ENCODE measurements at regions not wholly inside any gene's neighbourhood (a gene's known extent, or its start where the extent isn't known, plus 50 kb on each side); places are given as distances from the start of the nearest gene placed in this dataset.

GRCh38 chrX:22376369-22376768 is 103.7 kb downstream of the CBLL2 start (continued):
- TF ChIP-seq ZNF785 (tag by site-specific recombination; IDR thresholded peaks at IDR 0.05) (no peak), ZNF626 (tag by site-specific recombination; IDR thresholded peaks at IDR 0.05) (no peak), ZNF416 (tag by site-specific recombination; IDR thresholded peaks at IDR 0.05) (no peak), ZIC2 (tag by site-specific recombination; IDR thresholded peaks at IDR 0.05) (no peak), ZNF670 (tag by site-specific recombination; IDR thresholded peaks at IDR 0.05; ENCODE audit: low read depth) (no peak), KLF7 (tag by site-specific recombination; IDR thresholded peaks at IDR 0.05; ENCODE audit: borderline replicate concordance) (no peak)

DNA sequence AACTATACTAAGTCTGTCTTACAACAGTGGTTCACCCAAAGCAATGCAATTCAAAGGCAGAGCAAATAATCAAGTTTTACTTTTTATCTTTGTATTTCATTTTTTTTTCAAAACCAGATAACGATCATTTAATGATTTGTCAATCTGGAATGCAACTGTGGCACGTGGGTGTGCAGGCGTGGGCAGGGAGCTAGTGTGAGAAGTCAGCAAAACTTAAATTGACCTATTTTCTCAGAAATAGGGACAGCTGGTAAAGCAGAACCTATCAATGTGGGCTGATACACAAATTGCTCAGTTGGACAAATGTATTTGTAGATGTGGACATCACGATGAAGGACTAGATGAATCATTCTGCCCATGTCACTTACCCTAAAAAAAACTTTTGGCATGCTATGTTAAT is 105.6 kb downstream of the CBLL2 start:
- no peaks in the 10 kb centered on the region for H3K9me3 ChIP-seq (ENCODE audit: control insufficient read depth, insufficient read depth, low read depth, low read length)
- H3K27ac ChIP-seq (ENCODE audit: extremely low read depth, low read depth, low read length): no peak overlapping the region
- H3K4me1 ChIP-seq (ENCODE audit: control insufficient read depth, insufficient read depth, low read length): no peaks in the 10 kb centered on the region
- H3K36me3 ChIP-seq (ENCODE audit: control insufficient read depth in 2 of 2, insufficient read depth in 1 of 2, low read length in 2 of 2): no peaks in the 10 kb centered on the region
- TF ChIP-seq ZNF302 (tag by site-specific recombination; IDR thresholded peaks at IDR 0.05; ENCODE audit: low read depth) (no peak), ZNF654 (tag by site-specific recombination; IDR thresholded peaks at IDR 0.05; ENCODE audit: low read depth) (no peak), ZNF416 (tag by site-specific recombination; IDR thresholded peaks at IDR 0.05) (no peak), ZNF391 (tag by site-specific recombination; IDR thresholded peaks at IDR 0.05; ENCODE audit: borderline replicate concordance, low read depth) (no peak), BCL11B (tag by site-specific recombination; IDR thresholded peaks at IDR 0.05; ENCODE audit: low read depth) (no peak), HOXD13 (CRISPR knock-in tag; IDR thresholded peaks at IDR 0.05; ENCODE audit: borderline replicate concordance) (no peak), ZNF626 (tag by site-specific recombination; IDR thresholded peaks at IDR 0.05) (no peak), SETDB1 (IDR thresholded peaks at IDR 0.05; ENCODE audit: insufficient read length, low read length) (no peak), ATF2 (tag by site-specific recombination; IDR thresholded peaks at IDR 0.05; ENCODE audit: low read depth) (no peak), ZFP69B (tag by site-specific recombination; IDR thresholded peaks at IDR 0.05) (no peak)
- TF ChIP-seq, protein P1, sequence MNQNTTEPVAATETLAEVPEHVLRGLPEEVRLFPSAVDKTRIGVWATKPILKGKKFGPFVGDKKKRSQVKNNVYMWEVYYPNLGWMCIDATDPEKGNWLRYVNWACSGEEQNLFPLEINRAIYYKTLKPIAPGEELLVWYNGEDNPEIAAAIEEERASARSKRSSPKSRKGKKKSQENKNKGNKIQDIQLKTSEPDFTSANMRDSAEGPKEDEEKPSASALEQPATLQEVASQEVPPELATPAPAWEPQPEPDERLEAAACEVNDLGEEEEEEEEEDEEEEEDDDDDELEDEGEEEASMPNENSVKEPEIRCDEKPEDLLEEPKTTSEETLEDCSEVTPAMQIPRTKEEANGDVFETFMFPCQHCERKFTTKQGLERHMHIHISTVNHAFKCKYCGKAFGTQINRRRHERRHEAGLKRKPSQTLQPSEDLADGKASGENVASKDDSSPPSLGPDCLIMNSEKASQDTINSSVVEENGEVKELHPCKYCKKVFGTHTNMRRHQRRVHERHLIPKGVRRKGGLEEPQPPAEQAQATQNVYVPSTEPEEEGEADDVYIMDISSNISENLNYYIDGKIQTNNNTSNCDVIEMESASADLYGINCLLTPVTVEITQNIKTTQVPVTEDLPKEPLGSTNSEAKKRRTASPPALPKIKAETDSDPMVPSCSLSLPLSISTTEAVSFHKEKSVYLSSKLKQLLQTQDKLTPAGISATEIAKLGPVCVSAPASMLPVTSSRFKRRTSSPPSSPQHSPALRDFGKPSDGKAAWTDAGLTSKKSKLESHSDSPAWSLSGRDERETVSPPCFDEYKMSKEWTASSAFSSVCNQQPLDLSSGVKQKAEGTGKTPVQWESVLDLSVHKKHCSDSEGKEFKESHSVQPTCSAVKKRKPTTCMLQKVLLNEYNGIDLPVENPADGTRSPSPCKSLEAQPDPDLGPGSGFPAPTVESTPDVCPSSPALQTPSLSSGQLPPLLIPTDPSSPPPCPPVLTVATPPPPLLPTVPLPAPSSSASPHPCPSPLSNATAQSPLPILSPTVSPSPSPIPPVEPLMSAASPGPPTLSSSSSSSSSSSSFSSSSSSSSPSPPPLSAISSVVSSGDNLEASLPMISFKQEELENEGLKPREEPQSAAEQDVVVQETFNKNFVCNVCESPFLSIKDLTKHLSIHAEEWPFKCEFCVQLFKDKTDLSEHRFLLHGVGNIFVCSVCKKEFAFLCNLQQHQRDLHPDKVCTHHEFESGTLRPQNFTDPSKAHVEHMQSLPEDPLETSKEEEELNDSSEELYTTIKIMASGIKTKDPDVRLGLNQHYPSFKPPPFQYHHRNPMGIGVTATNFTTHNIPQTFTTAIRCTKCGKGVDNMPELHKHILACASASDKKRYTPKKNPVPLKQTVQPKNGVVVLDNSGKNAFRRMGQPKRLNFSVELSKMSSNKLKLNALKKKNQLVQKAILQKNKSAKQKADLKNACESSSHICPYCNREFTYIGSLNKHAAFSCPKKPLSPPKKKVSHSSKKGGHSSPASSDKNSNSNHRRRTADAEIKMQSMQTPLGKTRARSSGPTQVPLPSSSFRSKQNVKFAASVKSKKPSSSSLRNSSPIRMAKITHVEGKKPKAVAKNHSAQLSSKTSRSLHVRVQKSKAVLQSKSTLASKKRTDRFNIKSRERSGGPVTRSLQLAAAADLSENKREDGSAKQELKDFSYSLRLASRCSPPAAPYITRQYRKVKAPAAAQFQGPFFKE (tag by site-specific recombination; IDR thresholded peaks at IDR 0.05; ENCODE audit: borderline replicate concordance): no peak
- POLR2A ChIA-PET: no interaction called here
- H3K4me3 ChIP-seq (ENCODE audit: low read depth, low read length): no peak overlapping the region
- CTCF ChIA-PET: no interaction called here

- ChIA-PET POLR2A (no interaction called here), CTCF (no interaction called here)
- Histone ChIP-seq H3K4me3 (ENCODE audit: low read depth, low read length) (no peak overlapping the region), H3K27ac (ENCODE audit: extremely low read depth, low read depth, low read length) (no peak overlapping the region), H3K9me3 (ENCODE audit: control insufficient read depth, insufficient read depth, low read depth, low read length) (no peaks in the 10 kb centered on the region), H3K4me1 (ENCODE audit: control insufficient read depth, insufficient read depth, low read length) (no peaks in the 10 kb centered on the region), H3K36me3 (ENCODE audit: control insufficient read depth in 2 of 2, insufficient read depth in 1 of 2, low read length in 2 of 2) (no peaks in the 10 kb centered on the region)
- TF ChIP-seq ZNF341 (tag by site-specific recombination; IDR thresholded peaks at IDR 0.05; ENCODE audit: low read depth) (no peak), ZSCAN30 (tag by site-specific recombination; IDR thresholded peaks at IDR 0.05) (no peak), ZNF311 (tag by site-specific recombination; IDR thresholded peaks at IDR 0.05; ENCODE audit: borderline replicate concordance) (no peak), ZFP37 (tag by site-specific recombination; IDR thresholded peaks at IDR 0.05) (no peak), SETDB1 (IDR thresholded peaks at IDR 0.05; ENCODE audit: insufficient read length, low read length) (no peak), ZNF274 (IDR thresholded peaks at IDR 0.05; ENCODE audit: low read length) (no peak), ZNF274 (tag by site-specific recombination; IDR thresholded peaks at IDR 0.05; ENCODE audit: borderline replicate concordance) (no peak), ZNF747 (tag by site-specific recombination; IDR thresholded peaks at IDR 0.05) (no peak), ZNF704 (tag by site-specific recombination; IDR thresholded peaks at IDR 0.05) (no peak), ZNF768 (tag by site-specific recombination; IDR thresholded peaks at IDR 0.05) (no peak), ZNF600 (tag by site-specific recombination; IDR thresholded peaks at IDR 0.05) (no peak)
- TF ChIP-seq, protein P2, sequence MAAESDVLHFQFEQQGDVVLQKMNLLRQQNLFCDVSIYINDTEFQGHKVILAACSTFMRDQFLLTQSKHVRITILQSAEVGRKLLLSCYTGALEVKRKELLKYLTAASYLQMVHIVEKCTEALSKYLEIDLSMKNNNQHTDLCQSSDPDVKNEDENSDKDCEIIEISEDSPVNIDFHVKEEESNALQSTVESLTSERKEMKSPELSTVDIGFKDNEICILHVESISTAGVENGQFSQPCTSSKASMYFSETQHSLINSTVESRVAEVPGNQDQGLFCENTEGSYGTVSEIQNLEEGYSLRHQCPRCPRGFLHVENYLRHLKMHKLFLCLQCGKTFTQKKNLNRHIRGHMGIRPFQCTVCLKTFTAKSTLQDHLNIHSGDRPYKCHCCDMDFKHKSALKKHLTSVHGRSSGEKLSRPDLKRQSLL (tag by site-specific recombination; IDR thresholded peaks at IDR 0.05): no peak
Observed at GRCh38 chrX:22383988-22384387, 111.3 kb downstream of the CBLL2 start.

All from HEK293 (cell line).